ENCODE measurements at regions not wholly inside any gene's neighbourhood (a gene's known extent, or its start where the extent isn't known, plus 50 kb on each side); places are given as distances from the start of the nearest gene placed in this dataset.

DNA sequence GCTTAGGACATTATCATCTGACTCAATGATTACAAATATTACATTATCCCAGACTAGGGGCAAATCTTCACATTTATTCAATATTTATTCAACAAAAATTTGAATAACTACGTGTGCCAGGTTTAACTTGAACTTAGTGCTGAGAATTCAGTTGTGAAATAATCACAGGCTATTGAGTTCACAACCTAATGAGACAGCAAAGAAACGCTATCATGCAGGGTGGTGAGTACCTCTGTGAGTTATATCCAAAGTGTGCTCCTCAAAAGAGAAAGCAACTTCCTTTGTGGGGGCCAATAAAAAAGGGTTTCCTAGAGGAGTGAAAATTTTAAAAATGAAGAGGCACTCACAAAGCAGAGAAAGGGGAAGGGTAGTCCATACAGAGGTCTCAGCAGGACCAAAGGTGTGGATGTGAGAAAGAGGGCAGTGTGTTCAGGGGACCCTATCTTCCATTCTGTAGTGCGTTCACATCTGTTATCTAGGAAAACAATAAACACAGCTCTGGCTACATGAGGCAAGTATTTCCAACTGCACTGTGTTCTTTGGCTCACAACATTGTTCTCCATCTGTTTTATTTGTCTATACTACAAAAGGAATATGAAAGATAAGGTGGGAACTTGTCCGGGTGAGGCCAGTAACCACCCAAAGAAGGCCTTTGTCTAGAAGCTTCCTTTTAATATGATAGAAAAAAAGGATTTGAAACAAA, 155.4 kb upstream of the MARCKS start:
- in situ Hi-C loops (cut with HindIII; ENCODE audit: low pct_unique_long_range_greater_than_20kb, low sequenced_read_pairs), result no loop called here
- no peak for ATAC-seq
- CTCF ChIA-PET, result no interaction called here
- no peaks in the 10 kb centered on the region for H3K9me3 ChIP-seq (ENCODE audit: control insufficient read depth, insufficient read depth, low read depth, low read length)
- no peaks in the 10 kb centered on the region for H3K36me3 ChIP-seq (ENCODE audit: control insufficient read depth, insufficient read depth, low read length)
- DNase-seq (ENCODE audit: low read depth, low spot score), result no peak
- no peak overlapping the region for H3K27ac ChIP-seq (ENCODE audit: low read length)
- TF ChIP-seq, protein P1, sequence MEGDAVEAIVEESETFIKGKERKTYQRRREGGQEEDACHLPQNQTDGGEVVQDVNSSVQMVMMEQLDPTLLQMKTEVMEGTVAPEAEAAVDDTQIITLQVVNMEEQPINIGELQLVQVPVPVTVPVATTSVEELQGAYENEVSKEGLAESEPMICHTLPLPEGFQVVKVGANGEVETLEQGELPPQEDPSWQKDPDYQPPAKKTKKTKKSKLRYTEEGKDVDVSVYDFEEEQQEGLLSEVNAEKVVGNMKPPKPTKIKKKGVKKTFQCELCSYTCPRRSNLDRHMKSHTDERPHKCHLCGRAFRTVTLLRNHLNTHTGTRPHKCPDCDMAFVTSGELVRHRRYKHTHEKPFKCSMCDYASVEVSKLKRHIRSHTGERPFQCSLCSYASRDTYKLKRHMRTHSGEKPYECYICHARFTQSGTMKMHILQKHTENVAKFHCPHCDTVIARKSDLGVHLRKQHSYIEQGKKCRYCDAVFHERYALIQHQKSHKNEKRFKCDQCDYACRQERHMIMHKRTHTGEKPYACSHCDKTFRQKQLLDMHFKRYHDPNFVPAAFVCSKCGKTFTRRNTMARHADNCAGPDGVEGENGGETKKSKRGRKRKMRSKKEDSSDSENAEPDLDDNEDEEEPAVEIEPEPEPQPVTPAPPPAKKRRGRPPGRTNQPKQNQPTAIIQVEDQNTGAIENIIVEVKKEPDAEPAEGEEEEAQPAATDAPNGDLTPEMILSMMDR (IDR thresholded peaks at IDR 0.05), result no peak
- TF ChIP-seq SIN3A (IDR thresholded peaks at IDR 0.05; ENCODE audit: borderline replicate concordance, insufficient read depth, low read depth, low read length), result no peak
- TF ChIP-seq TCF7L2 (IDR thresholded peaks at IDR 0.05; ENCODE audit: low read depth, low read length), result no peak
- TF ChIP-seq, protein P2, sequence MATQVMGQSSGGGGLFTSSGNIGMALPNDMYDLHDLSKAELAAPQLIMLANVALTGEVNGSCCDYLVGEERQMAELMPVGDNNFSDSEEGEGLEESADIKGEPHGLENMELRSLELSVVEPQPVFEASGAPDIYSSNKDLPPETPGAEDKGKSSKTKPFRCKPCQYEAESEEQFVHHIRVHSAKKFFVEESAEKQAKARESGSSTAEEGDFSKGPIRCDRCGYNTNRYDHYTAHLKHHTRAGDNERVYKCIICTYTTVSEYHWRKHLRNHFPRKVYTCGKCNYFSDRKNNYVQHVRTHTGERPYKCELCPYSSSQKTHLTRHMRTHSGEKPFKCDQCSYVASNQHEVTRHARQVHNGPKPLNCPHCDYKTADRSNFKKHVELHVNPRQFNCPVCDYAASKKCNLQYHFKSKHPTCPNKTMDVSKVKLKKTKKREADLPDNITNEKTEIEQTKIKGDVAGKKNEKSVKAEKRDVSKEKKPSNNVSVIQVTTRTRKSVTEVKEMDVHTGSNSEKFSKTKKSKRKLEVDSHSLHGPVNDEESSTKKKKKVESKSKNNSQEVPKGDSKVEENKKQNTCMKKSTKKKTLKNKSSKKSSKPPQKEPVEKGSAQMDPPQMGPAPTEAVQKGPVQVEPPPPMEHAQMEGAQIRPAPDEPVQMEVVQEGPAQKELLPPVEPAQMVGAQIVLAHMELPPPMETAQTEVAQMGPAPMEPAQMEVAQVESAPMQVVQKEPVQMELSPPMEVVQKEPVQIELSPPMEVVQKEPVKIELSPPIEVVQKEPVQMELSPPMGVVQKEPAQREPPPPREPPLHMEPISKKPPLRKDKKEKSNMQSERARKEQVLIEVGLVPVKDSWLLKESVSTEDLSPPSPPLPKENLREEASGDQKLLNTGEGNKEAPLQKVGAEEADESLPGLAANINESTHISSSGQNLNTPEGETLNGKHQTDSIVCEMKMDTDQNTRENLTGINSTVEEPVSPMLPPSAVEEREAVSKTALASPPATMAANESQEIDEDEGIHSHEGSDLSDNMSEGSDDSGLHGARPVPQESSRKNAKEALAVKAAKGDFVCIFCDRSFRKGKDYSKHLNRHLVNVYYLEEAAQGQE (IDR thresholded peaks at IDR 0.05; ENCODE audit: insufficient read depth in 1 of 2, low read depth in 2 of 2, low read length in 1 of 2), result no peak
- TF ChIP-seq POLR2AphosphoS5 (IDR thresholded peaks at IDR 0.05; ENCODE audit: low read depth, low read length), result no peak
- no peaks in the 10 kb centered on the region for H3K4me1 ChIP-seq (ENCODE audit: control insufficient read depth, insufficient read depth, low read length)
- no peak overlapping the region for H3K4me3 ChIP-seq (ENCODE audit: low read depth in 2 of 2, low read length in 2 of 2)
- intact Hi-C loops (cut with micrococcal nuclease; ENCODE audit: unreplicated experiment), result no loop called here
- POLR2A ChIA-PET, result no interaction called here
- BruUV-seq (replicated peaks), result no TSS peak
- no peaks in the 10 kb centered on the region; the same call in 1 of the 2 replicates for H3K27me3 ChIP-seq (ENCODE audit: control insufficient read depth, insufficient read depth, low read length)

DNA sequence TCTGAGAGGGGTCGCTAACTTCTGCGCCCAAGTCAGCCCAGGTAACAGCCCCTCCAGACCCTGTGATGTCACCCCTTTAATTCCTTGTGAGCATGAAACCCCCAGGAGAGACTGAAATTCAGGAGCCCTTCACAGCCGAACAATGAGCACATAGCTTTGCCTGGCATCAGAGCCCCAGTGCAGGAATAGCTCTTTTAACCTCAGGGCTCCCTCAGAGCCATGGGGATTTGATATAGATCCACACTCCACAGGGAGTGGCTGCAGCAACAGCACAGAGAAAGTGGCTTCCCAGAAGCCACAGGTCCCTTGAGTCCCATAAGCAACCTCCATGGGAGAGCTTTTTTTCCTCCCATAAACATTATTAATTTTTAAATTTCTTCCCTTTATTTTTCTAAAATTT, 150.0 kb upstream of the MARCKS start:
- no TSS peak for BruUV-seq (replicated peaks)
- Histone ChIP-seq H3K4me1 (ENCODE audit: control insufficient read depth, insufficient read depth, low read length) (no peaks in the 10 kb centered on the region), H3K27ac (ENCODE audit: low read length) (no peak overlapping the region), H3K9me3 (ENCODE audit: control insufficient read depth, insufficient read depth, low read depth, low read length) (no peaks in the 10 kb centered on the region), H3K36me3 (ENCODE audit: control insufficient read depth, insufficient read depth, low read length) (no peaks in the 10 kb centered on the region), H3K27me3 (ENCODE audit: control insufficient read depth, insufficient read depth, low read length) (no peaks in the 10 kb centered on the region), H3K4me3 (ENCODE audit: low read depth in 2 of 2, low read length in 2 of 2) (no peak overlapping the region)
- ATAC-seq (no peak), DNase-seq (ENCODE audit: low read depth, low spot score) (no peak)
- TF ChIP-seq TCF7L2 (IDR thresholded peaks at IDR 0.05; ENCODE audit: low read depth, low read length) (no peak), POLR2AphosphoS5 (IDR thresholded peaks at IDR 0.05; ENCODE audit: low read depth, low read length) (no peak), SIN3A (IDR thresholded peaks at IDR 0.05; ENCODE audit: borderline replicate concordance, insufficient read depth, low read depth, low read length) (no peak)
- TF ChIP-seq, protein P1 (IDR thresholded peaks at IDR 0.05), result no peak
- TF ChIP-seq, protein P2 (IDR thresholded peaks at IDR 0.05; ENCODE audit: insufficient read depth in 1 of 2, low read depth in 2 of 2, low read length in 1 of 2), result no peak
- CTCF ChIA-PET, result interaction anchor here (0.7 kb wide), 1 partner anchor 76 kb away, joined by 10 read pairs; no protein-coding TSS in a partner anchor
- in situ Hi-C loops (cut with HindIII; ENCODE audit: low pct_unique_long_range_greater_than_20kb, low sequenced_read_pairs) (no loop called here), intact Hi-C loops (cut with micrococcal nuclease; ENCODE audit: unreplicated experiment) (no loop called here)
- POLR2A ChIA-PET, result no interaction called here
